AG09309 (cell line): ENCODE measurements at regions not wholly inside any gene's neighbourhood (a gene's known extent, or its start where the extent isn't known, plus 50 kb on each side); places are given as distances from the start of the nearest gene placed in this dataset.
A peak's percentile ranks its signal among the peaks of the same experiment; 100 is the strongest.
"Not testable (repeated sequence)": the region's sequence is repeated elsewhere in the genome, so short reads cannot be mapped to it uniquely, and the experiment has no call there.

Source experiments
- DNase-seq: peaks from one replicate; pipeline ENCODE4 v3.0.0-alpha.2; 2010; ENCODE audit warnings: low read depth
- H3K4me3 ChIP-seq: 2 replicates; pipeline ENCODE4 v1.5.1; 2011; ENCODE audit warnings: mild to moderate bottlenecking, low read depth, low read length, moderate library complexity; ENCODE audit not compliant: control insufficient read depth
- CTCF ChIP-seq: IDR thresholded peaks from 2 replicates; pipeline ENCODE4 v1.5.1; 2011; ENCODE audit warnings: mild to moderate bottlenecking, low read depth, low read length, inconsistent platforms; ENCODE audit not compliant: insufficient read depth, control insufficient read depth; ENCODE audit errors: missing control alignments

DNA sequence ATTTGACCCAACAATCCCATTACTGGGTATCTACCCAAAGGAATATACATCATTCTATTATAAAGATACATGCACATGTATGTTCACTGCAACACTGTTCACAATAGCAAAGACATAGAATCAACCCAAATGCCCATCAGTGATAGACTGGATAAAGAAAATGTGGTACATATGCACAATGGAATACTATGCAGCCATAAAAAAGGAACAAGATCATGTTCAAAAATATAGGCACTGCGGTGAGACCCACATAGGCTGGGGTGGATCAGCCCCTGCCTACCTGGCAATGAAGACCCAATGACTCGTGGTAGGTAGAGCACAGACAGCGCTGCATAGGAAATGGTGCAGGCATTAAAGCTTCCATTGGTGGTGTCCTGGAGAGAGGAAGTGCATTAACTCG, 88.6 kb upstream of the NFIL3 start:
- not testable (repeated sequence) for H3K4me3 ChIP-seq, DNase-seq

DNA sequence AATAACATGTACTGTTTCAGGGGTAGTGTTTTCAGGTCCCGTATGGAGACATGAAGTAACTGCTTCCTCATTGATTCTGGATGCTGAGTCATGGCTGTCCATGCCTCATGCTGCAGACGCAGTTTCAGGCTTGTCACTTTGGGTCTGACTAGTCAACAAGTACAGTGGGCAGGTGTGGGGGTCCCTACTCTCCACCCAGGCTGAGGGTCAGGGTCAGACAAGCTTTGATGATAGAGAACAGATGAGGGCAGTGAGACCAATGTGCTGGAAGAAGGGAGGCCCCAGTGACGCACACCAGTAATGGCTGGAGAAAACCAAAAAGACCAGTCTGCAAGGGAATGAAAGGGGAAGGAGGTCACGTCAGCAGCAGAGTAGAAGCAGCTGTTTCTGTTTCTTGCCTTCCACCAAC, 80.0 kb upstream of the NFIL3 start:
- no peak for TF ChIP-seq CTCF
- no peak for DNase-seq
- no peak overlapping the region for H3K4me3 ChIP-seq

GRCh38 chr9:91502913-91503672, 79.5 kb upstream of the NFIL3 start:
- no peak for DNase-seq
- TF ChIP-seq CTCF, result no peak
- no peak overlapping the region for H3K4me3 ChIP-seq

- no peak for TF ChIP-seq CTCF
- no peak overlapping the region for H3K4me3 ChIP-seq
- DNase-seq, result no peak
Measured at GRCh38 chr9:91502475-91502874, 78.8 kb upstream of the NFIL3 start.

GRCh38 chr9:91500509-91501014, 76.9 kb upstream of the NFIL3 start:
- H3K4me3 ChIP-seq, result no peak overlapping the region
- DNase-seq, result peak; percentile 68
- no peak for TF ChIP-seq CTCF

- DNase-seq, result no peak
- H3K4me3 ChIP-seq, result no peak overlapping the region
- TF ChIP-seq CTCF, result no peak
Measured at GRCh38 chr9:91496351-91496750, 72.7 kb upstream of the NFIL3 start.

- peak; percentile 89 for DNase-seq
- H3K4me3 ChIP-seq, result no peak overlapping the region
- TF ChIP-seq CTCF, result no peak
Measured at GRCh38 chr9:91495450-91495849, 71.8 kb upstream of the NFIL3 start.
